IMR-90 (cell line): ENCODE measurements at regions not wholly inside any gene's neighbourhood (a gene's known extent, or its start where the extent isn't known, plus 50 kb on each side); places are given as distances from the start of the nearest gene placed in this dataset.

ENCODE experiments used
- MAZ ChIP-seq: IDR thresholded peaks from 2 replicates; pipeline ENCODE4 v1.6.1; 2012; ENCODE audit warnings: low read depth, mild to moderate bottlenecking, low read length, improper control_type of control experiment, moderate library complexity, borderline replicate concordance
- NFE2L2 ChIP-seq: fragments of 150-350 bp; IDR thresholded peaks from 2 replicates; pipeline ENCODE4 v1.6.1; 2016; ENCODE audit warnings: low read depth, mild to moderate bottlenecking, low read length
- RCOR1 ChIP-seq: IDR thresholded peaks from 2 replicates; pipeline ENCODE4 v1.6.1; 2012; ENCODE audit warnings: mild to moderate bottlenecking, low read length, improper control_type of control experiment; ENCODE audit not compliant: insufficient replicate concordance
- SMC3 ChIP-seq: fragments of 150-350 bp; IDR thresholded peaks from 2 replicates; pipeline ENCODE4 v1.6.1; 2016; ENCODE audit warnings: low read depth, mild to moderate bottlenecking, antibody characterized with exemption, low read length, moderate library complexity

GRCh38 chr6:139597771-139598755 lies 223.6 kb upstream of the CITED2 start (continued):
- TF ChIP-seq SMC3 (0 out of 2 replicates have a peak, but pooled peaks have one; percentile 1), NFE2L2 (0 out of 2 replicates have a peak, but pooled peaks have one; percentile 19), MAZ (peak; percentile 7; the same call in 1 of the 2 replicates), RCOR1 (peak; percentile 65)
